Right atrium auricular region (tissue), 2 donors: ENCODE measurements at regions not wholly inside any gene's neighbourhood (a gene's known extent, or its start where the extent isn't known, plus 50 kb on each side); places are given as distances from the start of the nearest gene placed in this dataset.

Experiments
- DNase-seq: peaks from one replicate; pipeline ENCODE4 v3.0.0-alpha.2; 2019; ENCODE audit warnings: low spot score
- H3K27ac ChIP-seq, 2 donors: fragments of 200-600 bp; sonication (generic); 1 replicate in 1 of 2; 2 replicates in 1 of 2; pipeline ENCODE4 v1.5.1; 2016 to 2019
- H3K27me3 ChIP-seq, 2 donors: fragments of 200-600 bp; sonication (generic); one replicate each; pipeline versions ENCODE4 v1.5.1 to v1.6.0; 2017 to 2019
- H3K36me3 ChIP-seq: fragments of 200-600 bp; sonication (generic); one replicate; pipeline ENCODE4 v1.5.1; 2016
- H3K4me1 ChIP-seq, 2 donors: fragments of 200-600 bp; sonication (generic); one replicate each; pipeline versions ENCODE4 v1.5.1 to v1.6.0; 2017 to 2019
- H3K4me3 ChIP-seq, 2 donors: fragments of 200-600 bp; sonication (generic); 1 replicate in 1 of 2; 2 replicates in 1 of 2; pipeline ENCODE4 v1.5.1; 2017 to 2019; ENCODE audit warnings: mild to moderate bottlenecking in 1 of 2, moderate library complexity in 1 of 2
- H3K9me3 ChIP-seq, 2 donors: fragments of 200-600 bp; sonication (generic); one replicate each; pipeline ENCODE4 v1.5.1; 2019
- CTCF ChIP-seq, 2 donors: fragments of 200-600 bp; sonication (generic); IDR thresholded peaks; one replicate each; pipeline ENCODE4 v1.5.1; 2019; ENCODE audit warnings: antibody characterized with exemption in 2 of 2

- H3K27me3 ChIP-seq: no peaks in the 10 kb centered on the region
- H3K4me3 ChIP-seq: no peak overlapping the region
- no peak for TF ChIP-seq CTCF (IDR thresholded peaks at IDR 0.05)
- no peak for DNase-seq
- H3K36me3 ChIP-seq: no peaks in the 10 kb centered on the region
- H3K27ac ChIP-seq: no peak overlapping the region
- H3K9me3 ChIP-seq: no peaks in the 10 kb centered on the region
- peaks cover 0 to under 1% of the 10 kb centered on the region in 2 donors for H3K4me1 ChIP-seq
These were observed 78.0 kb upstream of the TNFSF18 start for GRCh38 chr1:173128742-173129141.

DNA sequence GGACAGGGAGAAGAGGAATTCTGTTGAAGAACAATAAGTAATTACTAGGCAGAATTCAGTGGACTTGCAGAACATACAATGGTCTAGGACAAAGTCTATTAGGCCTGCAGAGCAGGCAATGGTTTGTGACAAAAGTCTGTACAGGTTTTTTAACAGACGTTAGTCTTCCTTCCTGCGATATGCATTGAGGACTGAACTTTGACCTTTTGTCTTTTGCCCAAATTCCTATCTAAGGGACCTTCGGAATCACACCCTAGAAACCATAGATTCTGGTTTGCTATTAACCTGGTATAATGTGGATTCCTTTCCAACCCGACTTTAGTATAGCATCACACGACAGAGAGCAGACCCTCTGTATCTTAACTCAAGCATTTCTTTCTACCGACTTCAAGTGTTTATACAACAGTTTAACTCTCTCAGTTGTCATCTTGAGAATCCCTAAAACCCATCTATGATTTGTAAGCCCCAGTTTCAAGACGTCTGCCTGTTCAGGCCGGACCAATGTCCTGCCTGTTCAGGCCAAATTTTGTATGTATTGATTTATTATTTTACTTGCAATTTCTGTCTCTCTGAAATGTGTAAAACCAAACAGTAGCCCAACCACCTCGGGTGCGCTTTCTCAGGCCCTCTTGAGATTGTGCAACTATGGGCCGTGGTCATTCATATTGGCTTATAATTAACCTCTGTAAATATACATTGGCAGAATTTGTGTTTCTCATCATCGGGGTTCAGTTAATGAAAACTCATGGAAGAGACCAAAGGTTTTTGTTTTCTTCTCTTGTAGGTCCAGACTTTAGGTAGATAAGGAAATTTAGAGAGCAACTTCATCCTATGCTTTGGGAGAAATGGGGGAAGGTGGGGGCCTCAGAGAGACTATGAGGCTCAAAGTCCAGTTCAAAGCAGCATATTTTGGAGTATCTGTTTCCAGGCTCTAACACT is 76.9 kb upstream of the TNFSF18 start:
- Histone ChIP-seq H3K4me1 (peaks cover 0 to 9% of the 10 kb centered on the region in 2 donors), H3K36me3 (no peaks in the 10 kb centered on the region), H3K4me3 (no peak overlapping the region), H3K27ac (no peak overlapping the region), H3K27me3 (no peaks in the 10 kb centered on the region), H3K9me3 (no peaks in the 10 kb centered on the region)
- no peak for TF ChIP-seq CTCF (IDR thresholded peaks at IDR 0.05)
- no peak for DNase-seq

GRCh38 chr1:173126421-173126820 is 75.7 kb upstream of the TNFSF18 start:
- Histone ChIP-seq H3K4me3 (no peak overlapping the region), H3K36me3 (no peaks in the 10 kb centered on the region), H3K27me3 (no peaks in the 10 kb centered on the region), H3K4me1 (peaks cover 0 to 15% of the 10 kb centered on the region in 2 donors), H3K9me3 (no peaks in the 10 kb centered on the region), H3K27ac (no peak overlapping the region)
- no peak for TF ChIP-seq CTCF (IDR thresholded peaks at IDR 0.05)
- no peak for DNase-seq

DNA sequence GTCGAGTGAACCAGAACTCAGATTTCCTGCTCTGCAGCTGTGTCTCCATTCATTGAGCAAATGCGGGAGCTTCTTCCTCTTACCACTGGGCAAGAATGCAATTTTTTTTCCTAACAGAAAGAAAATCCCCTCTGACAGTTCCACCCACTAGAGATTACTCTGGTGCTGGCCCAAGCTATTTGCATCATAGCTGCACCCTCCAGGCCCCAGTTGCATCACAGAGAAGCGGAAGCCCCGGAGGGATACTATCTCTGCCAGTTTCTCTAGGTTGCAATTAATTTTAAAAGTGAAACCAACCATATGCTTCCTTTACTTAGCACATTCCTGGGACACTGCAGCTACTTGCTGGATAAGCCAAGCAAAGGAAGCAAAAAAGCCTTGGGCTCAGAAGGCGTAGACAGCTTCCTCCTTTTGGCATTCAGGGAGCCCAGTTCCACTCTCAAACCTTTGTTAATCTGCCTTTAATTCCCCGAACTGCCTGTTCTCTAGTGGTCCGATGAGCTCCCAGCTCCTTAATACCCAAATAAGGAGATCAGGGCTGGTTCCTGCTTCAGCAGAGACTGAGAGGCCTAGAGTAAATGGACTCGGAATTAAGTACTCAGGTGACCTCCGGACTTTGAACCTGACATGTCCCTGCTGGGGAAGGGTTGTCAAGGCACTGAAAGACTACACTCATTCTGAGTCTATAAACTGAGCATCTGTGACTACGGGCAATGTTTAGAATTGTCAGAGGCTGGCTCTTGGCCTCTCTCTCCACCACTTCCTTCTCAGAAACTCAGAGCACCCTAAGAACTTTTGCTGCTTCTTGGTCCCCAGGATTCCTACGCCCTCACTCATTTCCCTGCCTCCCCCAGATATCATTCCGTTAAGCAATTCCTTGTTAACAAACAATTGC is 72.5 kb upstream of the TNFSF18 start:
- no peaks in the 10 kb centered on the region for H3K27me3 ChIP-seq
- H3K9me3 ChIP-seq: no peaks in the 10 kb centered on the region
- H3K4me3 ChIP-seq: peak overlapping the region in 1 of 2 donors; percentile 30
- peak; percentile 81 for DNase-seq
- H3K4me1 ChIP-seq: peaks cover 0 to 15% of the 10 kb centered on the region in 2 donors
- no peaks in the 10 kb centered on the region for H3K36me3 ChIP-seq
- no peak for TF ChIP-seq CTCF (IDR thresholded peaks at IDR 0.05)
- peak overlapping the region; percentile 70 to 81 for H3K27ac ChIP-seq

GRCh38 chr1:173122344-173122935 is 71.7 kb upstream of the TNFSF18 start:
- TF ChIP-seq CTCF (IDR thresholded peaks at IDR 0.05): no peak
- H3K36me3 ChIP-seq: no peaks in the 10 kb centered on the region

More at GRCh38 chr1:173122344-173122935, 71.7 kb upstream of the TNFSF18 start:
- Histone ChIP-seq H3K27me3 (no peaks in the 10 kb centered on the region), H3K9me3 (no peaks in the 10 kb centered on the region), H3K4me3 (peak overlapping the region in 1 of 2 donors; percentile 30), H3K4me1 (peaks cover 0 to 15% of the 10 kb centered on the region in 2 donors), H3K27ac (peak overlapping the region; percentile 70 to 81)
- no peak for DNase-seq
